Liver (tissue), 8 donors: ENCODE measurements at regions not wholly inside any gene's neighbourhood (a gene's known extent, or its start where the extent isn't known, plus 50 kb on each side); places are given as distances from the start of the nearest gene placed in this dataset.

Source experiments
- DNase-seq: peaks from one replicate; pipeline ENCODE4 v3.0.0-alpha.2; 2017; ENCODE audit warnings: low spot score
- H3K27ac ChIP-seq, 2 donors: one replicate each; pipeline ENCODE4 v1.7.0; 2013; ENCODE audit warnings: inconsistent platforms in 2 of 2, low read length in 2 of 2, control low read depth in 1 of 2, low read depth in 1 of 2, mild to moderate bottlenecking in 1 of 2
- H3K27me3 ChIP-seq, 4 donors: one replicate each; pipeline versions ENCODE4 v1.6.1 to v1.7.0; 2013; ENCODE audit warnings: low read length in 3 of 4, inconsistent platforms in 1 of 4, mild to moderate bottlenecking in 1 of 4, moderate library complexity in 1 of 4; ENCODE audit not compliant: control insufficient read depth in 4 of 4, insufficient read depth in 4 of 4
- H3K36me3 ChIP-seq, 4 donors: one replicate each; pipeline versions ENCODE4 v1.6.1 to v1.7.0; 2013; ENCODE audit warnings: low read length in 3 of 4, mild to moderate bottlenecking in 3 of 4, low read depth in 1 of 4, moderate library complexity in 1 of 4; ENCODE audit not compliant: control insufficient read depth in 4 of 4, insufficient read depth in 3 of 4
- H3K4me1 ChIP-seq, 4 donors: one replicate each; pipeline versions ENCODE4 v1.6.1 to v1.7.0; 2013; ENCODE audit warnings: low read length in 3 of 4, mild to moderate bottlenecking in 3 of 4, moderate library complexity in 1 of 4; ENCODE audit not compliant: control insufficient read depth in 4 of 4, insufficient read depth in 4 of 4
- H3K4me3 ChIP-seq, 3 donors: one replicate each; pipeline versions ENCODE4 v1.6.1 to v1.7.0; 2013; ENCODE audit warnings: low read length in 3 of 3, control low read depth in 1 of 3, low read depth in 1 of 3, mild to moderate bottlenecking in 1 of 3
- H3K9ac ChIP-seq, 2 donors: one replicate each; pipeline ENCODE4 v1.7.0; 2013; ENCODE audit warnings: low read length in 2 of 2, mild to moderate bottlenecking in 2 of 2, moderate library complexity in 2 of 2, control low read depth in 1 of 2, low read depth in 1 of 2
- H3K9me3 ChIP-seq, 4 donors: one replicate each; pipeline versions ENCODE4 v1.6.1 to v1.7.0; 2013; ENCODE audit warnings: low read length in 3 of 4; ENCODE audit not compliant: control insufficient read depth in 4 of 4
- ATF3 ChIP-seq: IDR thresholded peaks from 2 replicates; pipeline ENCODE4 v1.6.1; 2016; ENCODE audit warnings: antibody characterized with exemption
- CTCF ChIP-seq: fragments of 150-350 bp; IDR thresholded peaks from 2 replicates; pipeline ENCODE4 v1.5.1; 2017; ENCODE audit warnings: improper control_type of control experiment, low read depth, low read length; ENCODE audit not compliant: missing input control
- EGR1 ChIP-seq, 2 donors: IDR thresholded peaks; 2 replicates each; pipeline ENCODE4 v1.6.1; 2016 to 2018; ENCODE audit warnings: antibody characterized with exemption in 2 of 2, low read depth in 2 of 2
- FOXA1 ChIP-seq: IDR thresholded peaks from 2 replicates; pipeline ENCODE4 v1.6.1; 2016; ENCODE audit warnings: antibody characterized with exemption
- FOXA2 ChIP-seq: IDR thresholded peaks from 2 replicates; pipeline ENCODE4 v1.6.1; 2016; ENCODE audit warnings: antibody characterized with exemption
- GABPA ChIP-seq, 2 donors: IDR thresholded peaks in 1 of 2; conservative IDR thresholded peaks in 1 of 2; 2 replicates each; pipeline ENCODE4 v1.6.1; 2016; ENCODE audit warnings: antibody characterized with exemption in 2 of 2, mild to moderate bottlenecking in 1 of 2, moderate library complexity in 1 of 2
- HNF4A ChIP-seq, 2 donors: conservative IDR thresholded peaks; 2 replicates each; pipeline ENCODE4 v1.6.1; 2016; ENCODE audit warnings: antibody characterized with exemption in 2 of 2, mild to moderate bottlenecking in 2 of 2
- HNF4G ChIP-seq: IDR thresholded peaks from 2 replicates; pipeline ENCODE4 v1.6.1; 2016; ENCODE audit warnings: antibody characterized with exemption
- MAX ChIP-seq: IDR thresholded peaks from 2 replicates; pipeline ENCODE4 v1.6.1; 2016; ENCODE audit warnings: antibody characterized with exemption
- NR2F2 ChIP-seq: IDR thresholded peaks from 2 replicates; pipeline ENCODE4 v1.6.1; 2016; ENCODE audit warnings: antibody characterized with exemption
- RAD21 ChIP-seq, 2 donors: IDR thresholded peaks; 2 replicates each; pipeline ENCODE4 v1.6.1; 2016; ENCODE audit warnings: antibody characterized with exemption in 2 of 2, mild to moderate bottlenecking in 2 of 2
- REST ChIP-seq: IDR thresholded peaks from 2 replicates; pipeline ENCODE4 v1.6.1; 2016; ENCODE audit warnings: antibody characterized with exemption, mild to moderate bottlenecking
- RXRA ChIP-seq, 2 donors: IDR thresholded peaks; 2 replicates each; pipeline ENCODE4 v1.6.1; 2017 to 2018; ENCODE audit warnings: antibody characterized with exemption in 2 of 2, mild to moderate bottlenecking in 1 of 2
- SP1 ChIP-seq: IDR thresholded peaks from 2 replicates; pipeline ENCODE4 v1.6.1; 2018; ENCODE audit warnings: antibody characterized with exemption, mild to moderate bottlenecking
- TAF1 ChIP-seq: conservative IDR thresholded peaks from 2 replicates; pipeline ENCODE4 v1.6.1; 2016; ENCODE audit warnings: antibody characterized with exemption, mild to moderate bottlenecking
- YY1 ChIP-seq: IDR thresholded peaks from 2 replicates; pipeline ENCODE4 v1.6.1; 2016; ENCODE audit warnings: antibody characterized with exemption, mild to moderate bottlenecking
- ZBTB33 ChIP-seq: IDR thresholded peaks from 2 replicates; pipeline ENCODE4 v1.6.1; 2016; ENCODE audit warnings: antibody characterized with exemption
- WGBS: extraction: QIAGEN DNeasy Blood & Tissue Kit; methylation state at CpG from one replicate; pipeline ENCODE4 v1.1.7; 2013; 5-methylcytosine and 5-hydroxymethylcytosine counted together
- donor health status: healthy.
- donor health status: healthy.
- donor health status: healthy.
- donor health status: healthy.
- donor health status: healthy.

- Histone ChIP-seq H3K4me1 (no peaks in the 10 kb centered on the region), H3K9ac (no peak overlapping the region), H3K9me3 (peaks cover 0 to 4% (median under 1%) of the 10 kb centered on the region in 4 donors), H3K36me3 (no peaks in the 10 kb centered on the region), H3K27me3 (no peaks in the 10 kb centered on the region), H3K4me3 (no peak overlapping the region), H3K27ac (no peak overlapping the region)
- DNase-seq = no peak
- 69% methylated on average over 3 of the region's 3 CpGs for WGBS
- TF ChIP-seq SP1 (no peak), ZBTB33 (no peak), GABPA (IDR thresholded peaks at IDR 0.05 in 1 of 2, conservative IDR thresholded peaks at IDR 0.05 in 1 of 2) (no peak), FOXA2 (no peak), MAX (no peak), YY1 (no peak), REST (no peak), HNF4G (no peak), FOXA1 (no peak), NR2F2 (no peak), CTCF (no peak), TAF1 (no peak), ATF3 (no peak), RAD21 (IDR thresholded peaks at IDR 0.05) (no peak), RXRA (IDR thresholded peaks at IDR 0.05) (no peak), HNF4A (conservative IDR thresholded peaks at IDR 0.05) (no peak)
Measured at GRCh38 chr18:70448588-70448987, 159.7 kb downstream of the SOCS6 start.

- DNase-seq = no peak
- Histone ChIP-seq H3K27me3 (no peaks in the 10 kb centered on the region), H3K27ac (no peak overlapping the region), H3K9me3 (peaks cover 7% of the 10 kb centered on the region in 4 donors), H3K36me3 (no peaks in the 10 kb centered on the region), H3K4me1 (no peaks in the 10 kb centered on the region), H3K9ac (no peak overlapping the region), H3K4me3 (no peak overlapping the region)
- WGBS = 72% methylated on average over 3 of the region's 3 CpGs
- TF ChIP-seq NR2F2 (no peak), TAF1 (no peak), EGR1 (IDR thresholded peaks at IDR 0.05; ENCODE audit: low read depth in 2 of 2) (no peak)
Measured at GRCh38 chr18:70446063-70446462, 157.2 kb downstream of the SOCS6 start.
